ENCODE measurements at regions not wholly inside any gene's neighbourhood (a gene's known extent, or its start where the extent isn't known, plus 50 kb on each side); places are given as distances from the start of the nearest gene placed in this dataset.

DNA sequence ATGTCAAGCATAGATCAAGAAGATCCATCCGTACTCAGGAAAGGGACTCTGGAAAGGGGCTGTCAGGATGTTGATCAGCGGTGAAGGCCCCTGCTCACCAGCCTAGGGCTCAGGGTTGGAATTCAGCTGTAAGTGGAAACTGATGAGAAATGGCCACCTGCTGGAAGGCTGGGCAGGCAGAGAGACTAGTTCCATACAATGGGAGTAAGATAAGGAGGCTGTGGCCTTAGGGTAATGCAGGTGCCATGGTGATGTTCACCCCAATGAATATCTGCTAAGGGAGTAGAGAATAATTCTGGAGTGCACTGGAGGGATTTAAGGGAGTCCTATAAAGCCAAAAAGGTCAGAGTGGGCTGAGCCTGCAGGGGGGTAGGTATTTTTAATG, 256.6 kb downstream of the CYRIA start:
- TF ChIP-seq, protein P1, sequence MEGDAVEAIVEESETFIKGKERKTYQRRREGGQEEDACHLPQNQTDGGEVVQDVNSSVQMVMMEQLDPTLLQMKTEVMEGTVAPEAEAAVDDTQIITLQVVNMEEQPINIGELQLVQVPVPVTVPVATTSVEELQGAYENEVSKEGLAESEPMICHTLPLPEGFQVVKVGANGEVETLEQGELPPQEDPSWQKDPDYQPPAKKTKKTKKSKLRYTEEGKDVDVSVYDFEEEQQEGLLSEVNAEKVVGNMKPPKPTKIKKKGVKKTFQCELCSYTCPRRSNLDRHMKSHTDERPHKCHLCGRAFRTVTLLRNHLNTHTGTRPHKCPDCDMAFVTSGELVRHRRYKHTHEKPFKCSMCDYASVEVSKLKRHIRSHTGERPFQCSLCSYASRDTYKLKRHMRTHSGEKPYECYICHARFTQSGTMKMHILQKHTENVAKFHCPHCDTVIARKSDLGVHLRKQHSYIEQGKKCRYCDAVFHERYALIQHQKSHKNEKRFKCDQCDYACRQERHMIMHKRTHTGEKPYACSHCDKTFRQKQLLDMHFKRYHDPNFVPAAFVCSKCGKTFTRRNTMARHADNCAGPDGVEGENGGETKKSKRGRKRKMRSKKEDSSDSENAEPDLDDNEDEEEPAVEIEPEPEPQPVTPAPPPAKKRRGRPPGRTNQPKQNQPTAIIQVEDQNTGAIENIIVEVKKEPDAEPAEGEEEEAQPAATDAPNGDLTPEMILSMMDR (IDR thresholded peaks at IDR 0.05; ENCODE audit: insufficient read depth, low read length, poor library complexity, severe bottlenecking): no peak
- no peak for TF ChIP-seq EZH2phosphoT487 (conservative IDR thresholded peaks at IDR 0.05; ENCODE audit: low read length)
